OCI-LY1 (cell line): ENCODE measurements at regions not wholly inside any gene's neighbourhood (a gene's known extent, or its start where the extent isn't known, plus 50 kb on each side); places are given as distances from the start of the nearest gene placed in this dataset.

ENCODE experiments used
- H2AFZ ChIP-seq: fragments of 200-600 bp; sonication (generic), shearing (Covaris generic); 2 replicates; pipeline ENCODE4 v1.6.0; 2014; ENCODE audit warnings: antibody characterized with exemption, mild to moderate bottlenecking, low read length
- H3F3A ChIP-seq: fragments of 200-600 bp; sonication (generic), shearing (Covaris generic); 2 replicates; pipeline ENCODE4 v1.6.0; 2014; ENCODE audit warnings: mild to moderate bottlenecking, antibody characterized with exemption, low read length, moderate library complexity; ENCODE audit not compliant: insufficient read depth
- H3K27ac ChIP-seq: fragments of 200-600 bp; sonication (generic); 2 replicates; pipeline ENCODE4 v1.5.1; 2014; ENCODE audit warnings: low read length, mixed run types, mild to moderate bottlenecking, low read depth; ENCODE audit not compliant: poor library complexity, severe bottlenecking
- H3K27me3 ChIP-seq: fragments of 200-600 bp; sonication (generic); 2 replicates; pipeline ENCODE4 v1.6.0; 2014; ENCODE audit warnings: antibody characterized with exemption, mild to moderate bottlenecking, low read length, moderate library complexity; ENCODE audit not compliant: insufficient read depth
- H3K36me3 ChIP-seq: fragments of 200-600 bp; sonication (generic); 2 replicates; pipeline ENCODE4 v1.6.1; 2014; ENCODE audit warnings: mild to moderate bottlenecking, antibody characterized with exemption, low read length, moderate library complexity, mixed read lengths; ENCODE audit not compliant: insufficient read depth
- H3K4me1 ChIP-seq: fragments of 200-600 bp; sonication (generic); 2 replicates; pipeline ENCODE4 v1.5.1; 2014; ENCODE audit warnings: mild to moderate bottlenecking, low read length, moderate library complexity; ENCODE audit not compliant: insufficient read depth, severe bottlenecking
- H3K4me2 ChIP-seq: fragments of 200-600 bp; sonication (generic), shearing (Covaris generic); 2 replicates; pipeline ENCODE4 v1.6.1; 2014; ENCODE audit warnings: low read length
- H3K4me3 ChIP-seq: fragments of 200-600 bp; sonication (generic); 2 replicates; pipeline ENCODE4 v1.5.1; 2014; ENCODE audit warnings: low read length, low read depth, mild to moderate bottlenecking, mixed read lengths; ENCODE audit not compliant: poor library complexity, severe bottlenecking
- H3K79me2 ChIP-seq: fragments of 200-600 bp; shearing (Covaris generic); 2 replicates; pipeline ENCODE4 v1.6.1; 2016; ENCODE audit warnings: mixed run types, low read length, mixed read lengths; ENCODE audit not compliant: insufficient read depth
- H3K9ac ChIP-seq: fragments of 200-600 bp; sonication (generic), shearing (Covaris generic); 2 replicates; pipeline ENCODE4 v1.6.1; 2014; ENCODE audit warnings: mild to moderate bottlenecking, low read length, mixed read lengths
- H3K9me2 ChIP-seq: fragments of 200-600 bp; sonication (generic), shearing (Covaris generic); 2 replicates; pipeline ENCODE4 v1.6.1; 2014; ENCODE audit warnings: low read depth, mild to moderate bottlenecking, low read length, mixed read lengths
- H3K9me3 ChIP-seq: fragments of 200-600 bp; shearing (Covaris generic); 2 replicates; pipeline ENCODE4 v1.6.1; 2014; ENCODE audit warnings: low read length, mixed read lengths
- H4K20me1 ChIP-seq: fragments of 200-600 bp; sonication (generic), shearing (Covaris generic); 2 replicates; pipeline ENCODE4 v1.6.0; 2016; ENCODE audit warnings: mild to moderate bottlenecking, low read length; ENCODE audit not compliant: insufficient read depth
- EZH2 ChIP-seq: fragments of 200-600 bp; sonication (generic), shearing (Covaris generic); IDR thresholded peaks from 2 replicates; pipeline ENCODE4 v1.8.0; 2017; ENCODE audit warnings: borderline replicate concordance, mixed run types, mild to moderate bottlenecking, antibody characterized with exemption, low read length, moderate library complexity, mixed read lengths
- TF ChIP-seq, protein P1 (sequence below): fragments of 200-600 bp; sonication (generic), shearing (Covaris generic); IDR thresholded peaks from 2 replicates; pipeline ENCODE4 v1.5.1; 2017; ENCODE audit warnings: mild to moderate bottlenecking, antibody characterized with exemption, low read length, moderate library complexity, mixed read lengths

DNA sequence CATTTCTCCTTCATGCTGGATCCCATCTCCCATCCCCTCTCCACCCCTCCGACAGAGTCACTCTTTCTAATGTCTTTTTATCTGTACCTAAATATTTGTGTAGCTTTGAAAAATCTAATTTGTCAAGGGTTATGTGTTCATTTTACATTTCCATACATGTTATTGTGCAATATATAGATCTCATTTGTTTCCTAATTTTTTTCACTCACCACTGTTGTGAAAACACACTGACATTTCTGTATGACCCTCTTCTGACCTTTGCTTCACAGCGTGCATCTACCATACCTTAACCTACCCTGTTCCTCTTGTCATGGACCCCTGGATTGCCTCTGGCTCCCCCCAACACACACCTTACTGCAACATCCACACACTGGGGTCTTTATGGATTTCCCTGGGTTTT lies 942.9 kb downstream of the TBC1D22A start:
- H3K27ac ChIP-seq, result no peak overlapping the region
- H3K9me2 ChIP-seq, result no peaks in the 10 kb centered on the region
- no peaks in the 10 kb centered on the region for H3F3A ChIP-seq
- no peak overlapping the region for H3K4me2 ChIP-seq
- peaks cover 11% of the 10 kb centered on the region; the same call in 1 of the 2 replicates for H3K27me3 ChIP-seq
- no peaks in the 10 kb centered on the region for H3K36me3 ChIP-seq
- no peaks in the 10 kb centered on the region for H3K79me2 ChIP-seq
- no peak overlapping the region for H3K9ac ChIP-seq
- H2AFZ ChIP-seq, result no peak overlapping the region
- TF ChIP-seq, protein P1, sequence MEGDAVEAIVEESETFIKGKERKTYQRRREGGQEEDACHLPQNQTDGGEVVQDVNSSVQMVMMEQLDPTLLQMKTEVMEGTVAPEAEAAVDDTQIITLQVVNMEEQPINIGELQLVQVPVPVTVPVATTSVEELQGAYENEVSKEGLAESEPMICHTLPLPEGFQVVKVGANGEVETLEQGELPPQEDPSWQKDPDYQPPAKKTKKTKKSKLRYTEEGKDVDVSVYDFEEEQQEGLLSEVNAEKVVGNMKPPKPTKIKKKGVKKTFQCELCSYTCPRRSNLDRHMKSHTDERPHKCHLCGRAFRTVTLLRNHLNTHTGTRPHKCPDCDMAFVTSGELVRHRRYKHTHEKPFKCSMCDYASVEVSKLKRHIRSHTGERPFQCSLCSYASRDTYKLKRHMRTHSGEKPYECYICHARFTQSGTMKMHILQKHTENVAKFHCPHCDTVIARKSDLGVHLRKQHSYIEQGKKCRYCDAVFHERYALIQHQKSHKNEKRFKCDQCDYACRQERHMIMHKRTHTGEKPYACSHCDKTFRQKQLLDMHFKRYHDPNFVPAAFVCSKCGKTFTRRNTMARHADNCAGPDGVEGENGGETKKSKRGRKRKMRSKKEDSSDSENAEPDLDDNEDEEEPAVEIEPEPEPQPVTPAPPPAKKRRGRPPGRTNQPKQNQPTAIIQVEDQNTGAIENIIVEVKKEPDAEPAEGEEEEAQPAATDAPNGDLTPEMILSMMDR, result no peak
- TF ChIP-seq EZH2, result no peak
- no peaks in the 10 kb centered on the region for H3K4me1 ChIP-seq
- no peaks in the 10 kb centered on the region for H4K20me1 ChIP-seq
- H3K9me3 ChIP-seq, result no peaks in the 10 kb centered on the region
- no peak overlapping the region for H3K4me3 ChIP-seq

DNA sequence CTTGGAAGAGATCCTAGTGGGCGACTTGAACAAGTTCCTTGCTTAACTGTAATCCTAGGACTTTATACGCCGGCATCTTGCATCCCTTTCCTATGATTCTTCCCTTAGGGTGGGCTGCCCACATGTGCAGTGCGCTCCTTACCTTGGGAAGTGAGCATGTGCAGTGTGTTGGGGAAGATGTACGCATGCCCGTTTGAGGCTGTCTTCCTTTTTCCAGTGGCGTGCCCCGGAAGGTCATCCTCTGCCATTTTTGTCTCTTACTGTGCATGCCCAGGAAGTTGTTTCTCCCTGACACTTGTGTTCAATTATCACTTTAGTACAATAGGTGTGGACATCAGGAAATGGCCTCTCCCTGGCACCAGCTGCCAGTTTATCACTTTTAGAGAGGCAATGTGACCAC lies 936.5 kb downstream of the TBC1D22A start:
- Histone ChIP-seq H3K36me3 (no peaks in the 10 kb centered on the region), H3K4me1 (no peaks in the 10 kb centered on the region), H3K9me3 (no peaks in the 10 kb centered on the region), H4K20me1 (no peaks in the 10 kb centered on the region), H3F3A (no peaks in the 10 kb centered on the region), H3K4me2 (no peak overlapping the region), H3K9me2 (no peaks in the 10 kb centered on the region), H3K27me3 (no peaks in the 10 kb centered on the region; the same call in 1 of the 2 replicates), H2AFZ (no peak overlapping the region), H3K79me2 (no peaks in the 10 kb centered on the region), H3K27ac (no peak overlapping the region), H3K4me3 (no peak overlapping the region), H3K9ac (no peak overlapping the region)
- no peak for TF ChIP-seq EZH2
- TF ChIP-seq, protein P1, result no peak

DNA sequence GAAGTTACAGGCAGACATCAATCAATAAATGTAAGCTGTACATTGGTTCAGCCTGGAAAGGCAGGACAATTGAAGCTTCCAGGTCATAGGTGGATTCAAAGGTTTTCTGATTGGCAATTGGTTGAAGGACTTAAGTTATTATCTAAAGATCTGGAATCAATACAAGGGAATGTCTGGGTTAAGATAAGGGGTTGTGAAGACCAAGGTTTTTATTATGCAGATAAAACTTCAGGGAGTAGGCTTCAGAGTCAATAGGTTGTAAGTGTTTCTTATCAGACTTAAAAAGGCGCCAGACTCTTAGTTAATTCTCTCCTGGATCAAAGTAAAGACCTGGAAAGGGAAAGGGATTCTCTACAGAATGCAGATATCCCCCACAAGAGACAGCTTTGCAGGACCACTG lies 935.4 kb downstream of the TBC1D22A start:
- Histone ChIP-seq H3K27ac (no peak overlapping the region), H3K9me3 (no peaks in the 10 kb centered on the region), H3K9ac (no peak overlapping the region), H2AFZ (no peak overlapping the region), H3K36me3 (no peaks in the 10 kb centered on the region), H3F3A (no peaks in the 10 kb centered on the region), H4K20me1 (no peaks in the 10 kb centered on the region), H3K9me2 (no peaks in the 10 kb centered on the region), H3K79me2 (no peaks in the 10 kb centered on the region), H3K4me2 (no peak overlapping the region), H3K27me3 (no peaks in the 10 kb centered on the region; the same call in 1 of the 2 replicates), H3K4me3 (no peak overlapping the region), H3K4me1 (no peaks in the 10 kb centered on the region)
- TF ChIP-seq EZH2, result no peak
- TF ChIP-seq, protein P1, result no peak
